HEK293 (cell line): ENCODE measurements at regions not wholly inside any gene's neighbourhood (a gene's known extent, or its start where the extent isn't known, plus 50 kb on each side); places are given as distances from the start of the nearest gene placed in this dataset.

ENCODE experiments used
- CTCF ChIA-PET: fragments of 350-600 bp; formaldehyde crosslinking; extraction: SDS; loops from one replicate; lab custom pipeline; 2021; ENCODE audit warnings: antibody characterized with exemption; lab: Yijun Ruan, JAX
- POLR2A ChIA-PET: fragments of 300-600 bp; formaldehyde crosslinking; extraction: SDS; loops from one replicate; lab custom pipeline; 2020; ENCODE audit warnings: antibody characterized with exemption, inconsistent platforms; lab: Yijun Ruan, JAX
- H3K27ac ChIP-seq: fragments of 200-500 bp; sonication (Bioruptor generic); 2 replicates; pipeline ENCODE4 v1.5.1; 2014; ENCODE audit warnings: low read depth, low read length, control low read depth, inconsistent platforms; ENCODE audit errors: extremely low read depth
- H3K36me3 ChIP-seq, 2 experiments: fragments of 200-500 bp in 1 of 2; sonication (Bioruptor generic) in 1 of 2; 1 replicate in 1 of 2; 2 replicates in 1 of 2; pipeline ENCODE4 v1.5.1; 2014 to 2017; ENCODE audit warnings: inconsistent platforms in 2 of 2, low read length in 2 of 2; ENCODE audit not compliant: control insufficient read depth in 2 of 2, insufficient read depth in 1 of 2
- H3K4me1 ChIP-seq: fragments of 200-500 bp; sonication (Bioruptor generic); 2 replicates; pipeline ENCODE4 v1.5.1; 2014; ENCODE audit warnings: mild to moderate bottlenecking, low read length, inconsistent platforms; ENCODE audit not compliant: control insufficient read depth, insufficient read depth
- H3K4me3 ChIP-seq: 2 replicates; pipeline ENCODE4 v1.5.1; 2011; ENCODE audit warnings: low read depth, mild to moderate bottlenecking, control low read depth, low read length, moderate library complexity
- H3K9me3 ChIP-seq: fragments of 200-500 bp; sonication (Bioruptor generic); 2 replicates; pipeline ENCODE4 v1.5.1; 2014; ENCODE audit warnings: low read depth, low read length, inconsistent platforms; ENCODE audit not compliant: control insufficient read depth, insufficient read depth
- HOXD13 ChIP-seq: sonication (generic); formaldehyde crosslinking; IDR thresholded peaks from 2 replicates; pipeline ENCODE4 v1.8.0; 2022; ENCODE audit warnings: missing genetic modification reagents, borderline replicate concordance
- PRDM1 ChIP-seq: fragments of 450-650 bp; formaldehyde crosslinking; IDR thresholded peaks from 2 replicates; pipeline ENCODE4; 2016; ENCODE audit warnings: missing biosample characterization, missing genetic modification characterization
- PRDM10 ChIP-seq: fragments of 450-650 bp; formaldehyde crosslinking; IDR thresholded peaks from 2 replicates; pipeline ENCODE4 v1.5.1; 2016; ENCODE audit warnings: missing biosample characterization, missing genetic modification characterization
- PRDM2 ChIP-seq: fragments of 450-650 bp; formaldehyde crosslinking; IDR thresholded peaks from 2 replicates; pipeline ENCODE4 v1.5.1; 2016; ENCODE audit warnings: missing biosample characterization, missing genetic modification characterization, borderline replicate concordance
- SETDB1 ChIP-seq: IDR thresholded peaks from one replicate; pipeline ENCODE4 v1.6.1; 2017; ENCODE audit warnings: mild to moderate bottlenecking, low read length, moderate library complexity, mixed read lengths; ENCODE audit not compliant: insufficient read length
- SP2 ChIP-seq: fragments of 450-650 bp; formaldehyde crosslinking; IDR thresholded peaks from 2 replicates; pipeline ENCODE4 v1.5.1; 2016; ENCODE audit warnings: missing biosample characterization, missing genetic modification characterization
- ZNF10 ChIP-seq: fragments of 450-650 bp; formaldehyde crosslinking; IDR thresholded peaks from 2 replicates; pipeline ENCODE4 v1.5.1; 2017; ENCODE audit warnings: missing biosample characterization, missing genetic modification characterization
- ZNF114 ChIP-seq: fragments of 450-650 bp; formaldehyde crosslinking; IDR thresholded peaks from 2 replicates; pipeline ENCODE4 v1.5.0; 2017; ENCODE audit warnings: missing biosample characterization, missing genetic modification characterization
- ZNF24 ChIP-seq: fragments of 450-650 bp; formaldehyde crosslinking; IDR thresholded peaks from 2 replicates; pipeline ENCODE4 v1.5.1; 2016; ENCODE audit warnings: missing biosample characterization, missing genetic modification characterization
- ZNF350 ChIP-seq: fragments of 450-650 bp; formaldehyde crosslinking; IDR thresholded peaks from 2 replicates; pipeline ENCODE4 v1.5.0; 2017; ENCODE audit warnings: missing biosample characterization, mild to moderate bottlenecking, missing genetic modification characterization
- ZNF37A ChIP-seq: fragments of 450-650 bp; IDR thresholded peaks from 2 replicates; pipeline ENCODE4 v1.5.1; 2018; ENCODE audit warnings: missing biosample characterization, missing genetic modification characterization
- ZNF394 ChIP-seq: fragments of 450-650 bp; formaldehyde crosslinking; IDR thresholded peaks from 2 replicates; pipeline ENCODE4 v1.5.1; 2016; ENCODE audit warnings: missing biosample characterization, missing genetic modification characterization, mild to moderate bottlenecking, moderate library complexity, borderline replicate concordance
- ZNF473 ChIP-seq: fragments of 450-650 bp; formaldehyde crosslinking; IDR thresholded peaks from 2 replicates; pipeline ENCODE4 v1.5.1; 2017; ENCODE audit warnings: missing biosample characterization, missing genetic modification characterization
- ZNF623 ChIP-seq: fragments of 450-650 bp; formaldehyde crosslinking; IDR thresholded peaks from 2 replicates; pipeline ENCODE4 v1.5.1; 2016; ENCODE audit warnings: missing biosample characterization, missing genetic modification characterization
- ZNF777 ChIP-seq: fragments of 450-650 bp; formaldehyde crosslinking; IDR thresholded peaks from 2 replicates; pipeline ENCODE4 v1.5.1; 2017; ENCODE audit warnings: missing biosample characterization, missing genetic modification characterization, borderline replicate concordance
- ZNF785 ChIP-seq: fragments of 450-650 bp; formaldehyde crosslinking; IDR thresholded peaks from 2 replicates; pipeline ENCODE4 v1.5.1; 2016; ENCODE audit warnings: missing biosample characterization, missing genetic modification characterization
- ZNF843 ChIP-seq: fragments of 450-650 bp; formaldehyde crosslinking; IDR thresholded peaks from 2 replicates; pipeline ENCODE4 v1.5.1; 2016; ENCODE audit warnings: missing biosample characterization, missing genetic modification characterization
- TF ChIP-seq, protein P1 (sequence below): fragments of 450-650 bp; formaldehyde crosslinking; IDR thresholded peaks from 2 replicates; pipeline ENCODE4 v1.5.1; 2017; ENCODE audit warnings: missing biosample characterization, missing genetic modification characterization
- TF ChIP-seq, protein P2 (sequence below): fragments of 450-650 bp; formaldehyde crosslinking; IDR thresholded peaks from 2 replicates; pipeline ENCODE4 v1.5.1; 2016; ENCODE audit warnings: missing biosample characterization, missing genetic modification characterization
- TF ChIP-seq, protein P3 (sequence below): fragments of 450-650 bp; formaldehyde crosslinking; IDR thresholded peaks from 2 replicates; pipeline ENCODE4 v1.5.1; 2016; ENCODE audit warnings: missing biosample characterization, missing genetic modification characterization

DNA sequence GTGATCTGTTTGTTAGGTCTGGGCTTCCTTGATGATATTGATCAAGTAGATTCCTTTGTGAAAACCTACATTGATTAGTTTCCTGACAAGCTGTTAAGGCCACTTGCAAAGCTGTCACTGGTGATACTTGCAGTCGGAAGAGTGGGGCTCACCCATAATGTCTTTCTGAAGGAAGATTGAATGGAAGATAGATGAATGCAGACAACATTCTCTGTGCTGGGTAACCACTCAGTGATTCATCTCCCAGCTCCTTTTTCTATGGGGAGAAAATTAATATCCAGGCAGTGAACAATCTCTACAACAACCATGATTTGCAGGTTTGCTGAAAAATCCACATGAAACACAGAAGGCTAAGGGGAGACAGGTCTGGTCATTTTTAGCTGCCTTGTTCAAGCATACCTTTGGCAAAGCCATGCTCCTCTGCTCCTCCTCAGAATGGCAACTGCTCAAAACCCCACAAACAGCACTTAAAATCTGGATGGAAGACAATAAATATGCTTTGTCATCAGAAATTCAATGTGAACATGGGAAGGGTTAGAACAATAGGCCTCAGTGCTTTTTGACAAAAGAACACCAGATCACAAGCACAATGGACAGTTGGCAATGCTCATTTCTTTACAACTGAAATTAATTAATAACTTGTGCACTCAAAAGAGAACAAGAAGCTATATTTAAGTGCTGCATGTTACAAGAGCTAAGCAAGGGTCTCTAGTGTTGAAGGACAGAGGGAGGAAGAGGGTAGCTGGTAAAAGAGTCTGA is 495.4 kb downstream of the TOX3 start:
- H3K36me3 ChIP-seq, result no peaks in the 10 kb centered on the region
- H3K4me3 ChIP-seq, result no peak overlapping the region
- H3K27ac ChIP-seq, result no peak overlapping the region
- no peaks in the 10 kb centered on the region for H3K9me3 ChIP-seq
- POLR2A ChIA-PET, result no interaction called here
- CTCF ChIA-PET, result interaction anchor here (0.5 to 1.6 kb wide), 4 partner anchors 16 to 1299 kb away, joined by 3 to 4 read pairs (median 4); no protein-coding TSS in a partner anchor
- TF ChIP-seq ZNF37A (tag by site-specific recombination) (no peak), ZNF777 (tag by site-specific recombination) (no peak), ZNF785 (tag by site-specific recombination) (no peak), ZNF114 (tag by site-specific recombination) (no peak), PRDM2 (tag by site-specific recombination) (no peak), ZNF350 (tag by site-specific recombination) (no peak), ZNF473 (tag by site-specific recombination) (no peak), HOXD13 (no peak), ZNF24 (tag by site-specific recombination) (no peak), PRDM1 (tag by site-specific recombination) (no peak), SP2 (tag by site-specific recombination) (no peak)
- TF ChIP-seq, protein P1, sequence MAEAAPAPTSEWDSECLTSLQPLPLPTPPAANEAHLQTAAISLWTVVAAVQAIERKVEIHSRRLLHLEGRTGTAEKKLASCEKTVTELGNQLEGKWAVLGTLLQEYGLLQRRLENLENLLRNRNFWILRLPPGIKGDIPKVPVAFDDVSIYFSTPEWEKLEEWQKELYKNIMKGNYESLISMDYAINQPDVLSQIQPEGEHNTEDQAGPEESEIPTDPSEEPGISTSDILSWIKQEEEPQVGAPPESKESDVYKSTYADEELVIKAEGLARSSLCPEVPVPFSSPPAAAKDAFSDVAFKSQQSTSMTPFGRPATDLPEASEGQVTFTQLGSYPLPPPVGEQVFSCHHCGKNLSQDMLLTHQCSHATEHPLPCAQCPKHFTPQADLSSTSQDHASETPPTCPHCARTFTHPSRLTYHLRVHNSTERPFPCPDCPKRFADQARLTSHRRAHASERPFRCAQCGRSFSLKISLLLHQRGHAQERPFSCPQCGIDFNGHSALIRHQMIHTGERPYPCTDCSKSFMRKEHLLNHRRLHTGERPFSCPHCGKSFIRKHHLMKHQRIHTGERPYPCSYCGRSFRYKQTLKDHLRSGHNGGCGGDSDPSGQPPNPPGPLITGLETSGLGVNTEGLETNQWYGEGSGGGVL (tag by site-specific recombination), result no peak
- TF ChIP-seq, protein P2, sequence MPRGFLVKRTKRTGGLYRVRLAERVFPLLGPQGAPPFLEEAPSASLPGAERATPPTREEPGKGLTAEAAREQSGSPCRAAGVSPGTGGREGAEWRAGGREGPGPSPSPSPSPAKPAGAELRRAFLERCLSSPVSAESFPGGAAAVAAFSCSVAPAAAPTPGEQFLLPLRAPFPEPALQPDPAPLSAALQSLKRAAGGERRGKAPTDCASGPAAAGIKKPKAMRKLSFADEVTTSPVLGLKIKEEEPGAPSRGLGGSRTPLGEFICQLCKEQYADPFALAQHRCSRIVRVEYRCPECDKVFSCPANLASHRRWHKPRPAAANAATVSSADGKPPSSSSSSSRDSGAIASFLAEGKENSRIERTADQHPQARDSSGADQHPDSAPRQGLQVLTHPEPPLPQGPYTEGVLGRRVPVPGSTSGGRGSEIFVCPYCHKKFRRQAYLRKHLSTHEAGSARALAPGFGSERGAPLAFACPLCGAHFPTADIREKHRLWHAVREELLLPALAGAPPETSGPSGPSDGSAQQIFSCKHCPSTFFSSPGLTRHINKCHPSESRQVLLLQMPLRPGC, result no peak
- no peaks in the 10 kb centered on the region for H3K4me1 ChIP-seq

- no peaks in the 10 kb centered on the region for H3K9me3 ChIP-seq
- ChIA-PET POLR2A (no interaction called here), CTCF (interaction anchor here (0.6 to 1.6 kb wide), 4 partner anchors 20 to 1365 kb away, joined by 3 to 4 read pairs (median 3); no protein-coding TSS in a partner anchor)
- no peak overlapping the region for H3K27ac ChIP-seq
- H3K4me1 ChIP-seq, result no peaks in the 10 kb centered on the region
- H3K36me3 ChIP-seq, result no peaks in the 10 kb centered on the region
- H3K4me3 ChIP-seq, result no peak overlapping the region
- TF ChIP-seq, protein P3, sequence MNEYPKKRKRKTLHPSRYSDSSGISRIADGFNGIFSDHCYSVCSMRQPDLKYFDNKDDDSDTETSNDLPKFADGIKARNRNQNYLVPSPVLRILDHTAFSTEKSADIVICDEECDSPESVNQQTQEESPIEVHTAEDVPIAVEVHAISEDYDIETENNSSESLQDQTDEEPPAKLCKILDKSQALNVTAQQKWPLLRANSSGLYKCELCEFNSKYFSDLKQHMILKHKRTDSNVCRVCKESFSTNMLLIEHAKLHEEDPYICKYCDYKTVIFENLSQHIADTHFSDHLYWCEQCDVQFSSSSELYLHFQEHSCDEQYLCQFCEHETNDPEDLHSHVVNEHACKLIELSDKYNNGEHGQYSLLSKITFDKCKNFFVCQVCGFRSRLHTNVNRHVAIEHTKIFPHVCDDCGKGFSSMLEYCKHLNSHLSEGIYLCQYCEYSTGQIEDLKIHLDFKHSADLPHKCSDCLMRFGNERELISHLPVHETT (tag by site-specific recombination), result no peak
- TF ChIP-seq ZNF623 (no peak), ZNF10 (tag by site-specific recombination) (no peak), PRDM10 (peak; percentile 46), ZNF843 (no peak), ZNF394 (tag by site-specific recombination) (peak; percentile 22; the same call in 1 of the 2 replicates), SETDB1 (peak; percentile 71)
These were observed 496.5 kb downstream of the TOX3 start for GRCh38 chr16:52050418-52050817.
